Activated naive CD8-positive, alpha-beta T cell treated with anti-CD3 and anti-CD28 coated beads, Interleukin-2, amount 50 U/mL, for 16 hours (primary cell): ENCODE measurements at regions not wholly inside any gene's neighbourhood (a gene's known extent, or its start where the extent isn't known, plus 50 kb on each side); places are given as distances from the start of the nearest gene placed in this dataset.

Source experiments
- DNase-seq: peaks from one replicate; pipeline ENCODE4 v3.0.0-alpha.2; 2020; ENCODE audit warnings: low read depth, low spot score

DNA sequence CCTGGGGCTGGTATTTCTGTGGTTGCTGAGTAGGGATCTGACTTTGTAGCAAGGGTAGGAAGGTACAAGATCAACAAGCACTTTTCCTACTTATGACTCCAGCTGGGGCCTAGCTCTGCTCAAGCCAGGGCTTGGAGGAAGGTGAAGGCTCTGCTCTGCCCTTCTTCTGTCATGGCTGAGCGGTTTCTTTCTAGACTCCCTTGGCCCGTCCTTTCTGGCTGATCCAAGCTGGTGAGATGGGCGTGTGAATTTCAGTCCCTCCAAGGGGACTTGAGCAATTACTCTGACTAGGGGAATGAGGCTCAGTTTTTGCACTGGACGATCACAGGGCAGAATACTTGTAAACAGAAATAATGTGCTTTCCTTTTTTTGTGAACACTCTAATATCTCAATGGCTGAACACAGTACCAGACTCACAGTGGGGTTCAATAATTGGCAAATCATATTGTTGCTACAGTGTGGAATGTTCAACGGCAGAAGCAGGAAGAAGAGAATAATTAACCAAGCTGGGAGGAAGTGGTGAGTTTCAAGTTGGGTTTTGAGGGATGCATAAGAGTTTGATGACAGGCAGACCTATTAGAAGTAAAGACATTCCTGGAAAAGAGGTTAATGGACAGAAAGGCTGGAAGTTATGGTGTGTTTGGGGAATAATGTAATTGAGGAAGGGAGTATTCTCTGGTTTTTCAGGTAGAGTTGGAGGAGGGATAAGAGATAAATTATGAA, 507.6 kb downstream of the MIAT start:
- DNase-seq, result no peak

- no peak for DNase-seq
Observed at GRCh38 chr22:27168681-27169080, 511.3 kb downstream of the MIAT start.

- DNase-seq, result no peak
Observed at GRCh38 chr22:27170491-27170890, 513.1 kb downstream of the MIAT start.

- no peak for DNase-seq
Observed at GRCh38 chr22:27171212-27171611, 513.8 kb downstream of the MIAT start.

DNA sequence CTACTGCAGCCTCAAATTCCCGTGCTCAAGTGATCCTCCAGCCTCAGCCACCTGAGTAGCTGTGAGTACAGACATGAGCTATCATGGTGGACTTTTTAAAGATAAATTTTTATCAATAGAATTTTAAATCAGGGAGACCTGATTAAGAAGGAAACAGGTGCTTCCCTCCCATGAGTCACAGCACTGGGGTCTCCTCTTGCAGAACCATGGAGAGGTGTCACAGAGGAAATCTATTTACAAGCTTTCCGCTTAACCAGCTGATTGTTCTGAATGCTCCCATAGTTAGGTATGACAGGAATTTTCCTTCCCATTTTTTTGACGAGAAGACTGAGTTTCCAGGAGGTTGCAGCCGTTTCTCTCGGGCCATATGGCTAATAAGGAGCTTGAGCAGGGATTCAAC, 516.1 kb downstream of the MIAT start:
- DNase-seq, result no peak

- DNase-seq, result no peak
Observed at GRCh38 chr22:27175021-27175838, 517.8 kb downstream of the MIAT start.

- no peak for DNase-seq
Observed at GRCh38 chr22:27175974-27176373, 518.6 kb downstream of the MIAT start.

DNA sequence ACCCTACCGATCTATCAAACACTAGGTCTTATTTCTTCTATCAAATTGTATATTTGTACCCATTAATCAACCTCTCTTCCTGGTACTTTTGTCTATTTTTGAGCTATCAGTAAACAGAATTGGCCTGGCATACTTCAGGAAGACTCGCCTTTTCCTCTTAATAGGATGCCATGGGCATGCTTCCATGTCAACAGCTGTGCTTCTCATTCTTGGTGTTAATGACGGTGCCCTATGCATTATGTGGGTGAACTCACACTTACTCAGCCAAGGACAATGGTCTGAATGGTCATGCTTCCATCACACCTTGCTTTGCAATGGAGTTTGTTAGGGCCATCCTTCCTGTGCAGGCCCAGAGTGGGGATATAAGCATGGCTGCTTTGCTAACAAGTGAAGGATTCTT, 521.8 kb downstream of the MIAT start:
- no peak for DNase-seq

GRCh38 chr22:27181537-27181936, 524.1 kb downstream of the MIAT start:
- no peak for DNase-seq

- DNase-seq, result no peak
Observed at GRCh38 chr22:27183474-27183873, 526.1 kb downstream of the MIAT start.

DNA sequence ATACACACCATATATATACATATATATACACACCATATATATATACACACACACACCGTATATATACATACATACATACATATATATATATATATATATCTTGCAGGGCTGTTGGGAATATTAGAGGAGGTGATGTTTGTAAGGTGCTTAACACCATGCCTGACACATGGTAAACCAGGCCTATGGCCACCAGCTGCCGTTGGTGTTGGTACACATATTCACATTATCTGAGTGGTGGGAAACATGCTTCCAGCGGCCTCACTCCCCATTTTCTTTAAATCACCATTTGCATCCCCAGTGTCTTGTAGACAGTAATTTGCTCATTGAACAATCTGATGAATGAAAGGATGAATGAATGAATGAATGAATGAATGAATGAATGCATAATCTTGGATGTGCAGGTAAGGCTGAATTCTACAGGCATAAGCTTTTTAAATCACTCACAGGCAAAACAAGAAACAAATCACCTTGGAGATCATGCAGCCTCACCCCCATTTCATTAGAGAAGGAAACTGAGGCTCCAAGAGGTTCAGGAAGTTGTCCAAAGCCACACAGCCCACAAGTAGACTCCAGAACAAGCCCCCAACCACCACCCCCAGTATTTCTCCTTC, 527.8 kb downstream of the MIAT start:
- DNase-seq, result no peak

GRCh38 chr22:27185760-27186302, 528.4 kb downstream of the MIAT start:
- no peak for DNase-seq

DNA sequence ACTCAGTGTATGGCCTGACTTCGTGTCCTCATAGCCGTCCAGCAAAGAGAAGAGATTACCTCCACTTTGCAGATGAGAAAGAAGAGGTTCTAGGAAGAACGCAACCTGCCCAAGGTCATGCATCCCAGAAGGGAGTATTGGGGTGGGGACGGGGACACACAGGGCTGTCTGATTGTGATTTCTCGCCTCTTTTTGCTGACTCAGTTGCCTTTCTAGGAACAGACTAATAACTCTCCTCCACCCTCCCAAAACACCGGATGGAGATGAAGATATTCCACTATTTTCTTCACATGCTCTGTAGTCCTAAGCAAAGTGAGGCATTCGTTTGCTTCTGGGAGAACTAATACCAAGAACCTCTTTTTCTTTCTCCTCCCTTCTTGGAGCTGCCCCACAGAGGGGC, 529.3 kb downstream of the MIAT start:
- no peak for DNase-seq

DNA sequence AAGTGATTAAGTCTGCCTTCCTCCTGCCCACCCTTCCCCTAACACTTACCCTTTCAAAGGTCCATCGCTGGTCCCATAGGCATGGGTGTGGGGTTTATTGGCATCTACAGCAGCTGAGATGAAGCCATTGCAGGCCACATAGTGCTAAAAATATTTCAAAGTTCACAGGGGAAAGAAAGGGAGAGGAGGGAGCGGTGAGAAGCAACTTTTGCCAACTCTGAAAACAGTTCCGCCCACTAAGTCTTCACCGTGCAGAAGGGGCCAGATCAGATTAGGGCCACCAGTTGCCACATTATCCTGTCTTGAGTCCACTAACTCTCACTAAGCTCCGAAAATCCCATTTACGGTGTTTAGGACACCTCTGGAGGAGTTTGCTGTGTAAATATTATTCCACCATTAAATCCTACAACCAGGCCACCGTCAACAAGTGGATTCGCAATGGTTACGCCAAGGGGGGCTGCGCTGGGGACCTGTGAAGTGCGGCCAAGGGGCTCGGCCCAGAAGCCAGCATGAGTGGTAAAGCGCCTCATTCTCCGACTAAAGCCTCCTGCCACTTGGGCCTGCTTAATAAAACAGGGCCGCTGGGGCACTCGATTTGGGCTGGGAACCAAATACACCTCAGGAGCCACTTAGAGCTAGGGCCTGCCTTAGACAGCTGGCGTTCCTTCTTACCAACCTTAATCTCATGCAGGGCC, 534.9 kb downstream of the MIAT start:
- no peak for DNase-seq

DNA sequence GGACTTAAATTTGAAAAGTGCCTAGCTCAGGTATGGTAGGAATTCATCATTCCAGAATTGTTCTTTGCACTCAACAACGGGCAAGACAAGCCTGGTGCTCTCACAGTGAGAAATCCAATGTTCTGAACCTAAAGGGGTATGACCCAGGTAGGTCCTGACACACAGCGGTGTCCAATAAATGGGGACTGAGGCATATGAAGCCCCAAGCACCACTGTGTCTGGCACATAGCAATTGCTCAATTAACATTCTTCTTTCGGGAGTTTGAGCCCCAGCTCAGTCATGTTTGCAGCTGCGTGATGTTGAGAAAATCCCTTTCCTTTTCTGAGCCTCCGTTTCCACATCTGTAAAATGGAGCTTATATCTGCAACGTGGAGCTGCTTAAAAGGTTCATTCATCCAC, 535.8 kb downstream of the MIAT start:
- no peak for DNase-seq

GRCh38 chr22:27193636-27194035, 536.2 kb downstream of the MIAT start:
- no peak for DNase-seq

GRCh38 chr22:27194096-27194748, 536.8 kb downstream of the MIAT start:
- DNase-seq, result no peak

GRCh38 chr22:27195094-27195493, 537.7 kb downstream of the MIAT start:
- DNase-seq, result no peak

DNA sequence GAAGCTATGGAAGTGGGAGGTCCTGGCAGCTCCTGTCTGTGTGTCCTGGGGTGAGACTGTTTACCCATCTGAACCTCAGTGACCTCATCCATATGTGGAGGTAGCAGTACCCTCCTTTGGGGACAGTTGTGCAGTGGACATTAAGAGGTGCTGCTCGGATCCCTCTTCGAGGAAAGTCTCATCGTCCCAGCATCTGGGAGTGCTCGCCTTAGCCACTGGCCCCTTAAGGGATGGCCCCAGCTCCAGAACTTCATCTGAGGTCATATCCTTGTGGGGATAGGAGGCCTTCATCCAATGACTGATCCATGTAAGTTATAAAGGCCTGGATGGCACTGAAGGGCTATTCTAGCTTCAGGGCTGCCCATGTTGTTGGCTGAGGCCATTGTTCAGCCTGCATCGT, 538.1 kb downstream of the MIAT start:
- no peak for DNase-seq

DNA sequence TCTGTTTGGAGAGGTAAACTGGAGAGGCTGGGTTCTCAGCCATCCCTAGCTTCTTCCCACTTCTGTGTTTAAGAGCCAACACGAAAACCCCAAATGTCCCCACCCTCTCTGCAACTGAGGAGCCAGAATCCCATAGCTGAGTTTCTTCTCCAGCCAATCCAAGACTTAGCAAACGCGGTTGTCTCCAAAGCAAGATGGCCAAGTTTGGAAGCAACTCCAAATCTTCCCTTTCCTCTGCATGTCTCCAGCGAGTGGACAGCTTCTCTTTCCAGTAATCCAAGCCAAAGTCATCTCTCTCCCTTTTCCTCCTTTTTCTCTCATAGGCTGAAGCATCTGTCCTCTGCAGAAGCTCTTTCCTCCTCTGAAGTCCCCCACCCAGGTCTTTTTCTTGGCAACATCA, 539.2 kb downstream of the MIAT start:
- no peak for DNase-seq

DNA sequence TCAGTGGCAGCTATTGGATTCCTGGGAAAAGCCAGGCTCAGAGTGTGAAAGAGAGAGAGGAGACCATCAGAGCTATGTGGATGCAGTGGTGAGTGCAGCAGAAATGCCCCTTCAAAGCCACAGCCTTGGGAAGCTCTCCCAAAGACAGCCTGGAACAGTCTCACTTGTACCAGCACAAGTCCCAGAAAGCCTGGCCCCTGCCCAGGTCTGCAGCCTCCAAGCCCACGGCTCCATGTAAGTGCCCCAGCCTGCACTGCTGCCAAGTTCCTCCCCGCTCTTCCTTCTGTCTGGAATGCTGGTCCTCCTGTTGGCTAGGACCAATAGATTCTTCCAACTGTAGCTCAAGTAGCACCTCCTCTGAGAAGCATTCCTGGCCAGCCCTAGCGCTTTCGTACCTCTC, 539.7 kb downstream of the MIAT start:
- DNase-seq, result no peak
